ENCODE measurements at regions not wholly inside any gene's neighbourhood (a gene's known extent, or its start where the extent isn't known, plus 50 kb on each side); places are given as distances from the start of the nearest gene placed in this dataset.

DNA sequence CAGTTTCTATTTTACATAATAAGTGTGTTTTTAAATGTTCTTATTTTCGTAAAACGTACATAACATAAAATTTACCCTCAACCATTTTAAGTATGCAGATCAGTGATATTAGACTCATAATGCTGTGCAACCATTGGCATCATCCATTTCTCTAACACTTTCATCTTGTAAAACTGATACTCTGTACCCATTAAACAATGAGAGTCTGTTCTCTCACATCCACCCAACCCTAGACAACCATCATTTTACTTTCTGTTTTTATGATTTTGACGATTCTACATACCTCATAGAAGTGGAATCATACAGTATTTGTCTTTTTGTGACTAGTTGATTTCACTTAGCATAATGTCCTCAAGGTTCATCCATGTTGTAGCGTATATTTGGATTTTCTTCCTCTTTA is 140.4 kb downstream of the TINAG start:
- H4K20me1 ChIP-seq (replicated peaks; ENCODE audit: control insufficient read depth, insufficient read depth, low read length), result no peaks in the 10 kb centered on the region
- in situ Hi-C loops (cut with MboI), result no loop called here
- no peak overlapping the region for H3K27ac ChIP-seq (ENCODE audit: extremely low read depth, low read depth, low read length)
- 0% methylated on average over 4 of the region's 4 CpGs for WGBS (ENCODE audit: insufficient coverage, low coverage, missing lambda C conversion rate)
- H3K9ac ChIP-seq (ENCODE audit: insufficient read depth in 1 of 2, low read depth in 2 of 2, low read length in 2 of 2), result no peak overlapping the region
- H3K36me3 ChIP-seq (ENCODE audit: control insufficient read depth, insufficient read depth, low read length), result no peaks in the 10 kb centered on the region
- no peak overlapping the region for H2AFZ ChIP-seq (ENCODE audit: low read depth, low read length)
- ChIA-PET CTCF (ENCODE audit: low intra/inter-chr PET ratio) (no interaction called here), POLR2A (no interaction called here)
- no TSS peak for BruUV-seq (replicated peaks)
- DNase-seq (ENCODE audit: extremely low read depth in 1 of 4, low spot score in 3 of 4) (no peak), FAIRE-seq (no peak), ATAC-seq (no peak)
- no peaks in the 10 kb centered on the region; the same call in 1 of the 2 replicates for H3K9me3 ChIP-seq (replicated peaks; ENCODE audit: control insufficient read depth, insufficient read depth, low read depth, low read length)
- intact Hi-C loops (cut with micrococcal nuclease), result no loop called here
- H3K27me3 ChIP-seq (ENCODE audit: control insufficient read depth in 2 of 2, insufficient read depth in 2 of 2, low read length in 2 of 2), result no peaks in the 10 kb centered on the region
- H3K9me1 ChIP-seq (ENCODE audit: control insufficient read depth, insufficient read depth, low read length), result no peaks in the 10 kb centered on the region
- no peaks in the 10 kb centered on the region for H3K4me1 ChIP-seq (replicated peaks in 1 of 2; ENCODE audit: control insufficient read depth in 2 of 2, insufficient read depth in 2 of 2, low read length in 2 of 2)
- H3K4me3 ChIP-seq, result no peak overlapping the region
- no peak overlapping the region for H3K4me2 ChIP-seq (ENCODE audit: insufficient read depth, low read length)
- no peaks in the 10 kb centered on the region for H3K79me2 ChIP-seq (ENCODE audit: control insufficient read depth, insufficient read depth, low read length)
- TF ChIP-seq HDAC6 (IDR thresholded peaks at IDR 0.05; ENCODE audit: low read depth, low read length) (no peak), PCBP2 (IDR thresholded peaks at IDR 0.05; ENCODE audit: low read depth, low read length, poor library complexity, severe bottlenecking) (no peak), ZNF717 (CRISPR knock-in tag; IDR thresholded peaks at IDR 0.05) (no peak), ZNF12 (CRISPR knock-in tag; IDR thresholded peaks at IDR 0.05) (no peak), POLR3G (IDR thresholded peaks at IDR 0.05; ENCODE audit: extremely low read depth, insufficient read length, insufficient replicate concordance) (no peak), BDP1 (IDR thresholded peaks at IDR 0.05; ENCODE audit: insufficient read depth, insufficient read length) (no peak), ZNF165 (CRISPR knock-in tag; IDR thresholded peaks at IDR 0.05; ENCODE audit: borderline replicate concordance) (no peak), COPS2 (conservative IDR thresholded peaks at IDR 0.05) (no peak), NR4A1 (CRISPR knock-in tag; IDR thresholded peaks at IDR 0.05) (no peak), NR4A1 (tag; IDR thresholded peaks at IDR 0.05) (no peak), CEBPG (CRISPR knock-in tag; IDR thresholded peaks at IDR 0.05) (no peak), CEBPG (tag; conservative IDR thresholded peaks at IDR 0.05 in 1 of 2, IDR thresholded peaks at IDR 0.05 in 1 of 2) (no peak), IRF2 (CRISPR knock-in tag; IDR thresholded peaks at IDR 0.05) (no peak), BRF1 (IDR thresholded peaks at IDR 0.05; ENCODE audit: borderline replicate concordance, extremely low read depth, insufficient read length) (no peak), ZNF274 (IDR thresholded peaks at IDR 0.05; ENCODE audit: borderline replicate concordance, low read depth, low read length) (no peak), ZNF134 (CRISPR knock-in tag; conservative IDR thresholded peaks at IDR 0.05) (no peak), HMG20A (CRISPR knock-in tag; conservative IDR thresholded peaks at IDR 0.05) (no peak), CREB1 (IDR thresholded peaks at IDR 0.05) (no peak), CREB1 (CRISPR knock-in tag; IDR thresholded peaks at IDR 0.05) (no peak)
- TF ChIP-seq, protein P1, sequence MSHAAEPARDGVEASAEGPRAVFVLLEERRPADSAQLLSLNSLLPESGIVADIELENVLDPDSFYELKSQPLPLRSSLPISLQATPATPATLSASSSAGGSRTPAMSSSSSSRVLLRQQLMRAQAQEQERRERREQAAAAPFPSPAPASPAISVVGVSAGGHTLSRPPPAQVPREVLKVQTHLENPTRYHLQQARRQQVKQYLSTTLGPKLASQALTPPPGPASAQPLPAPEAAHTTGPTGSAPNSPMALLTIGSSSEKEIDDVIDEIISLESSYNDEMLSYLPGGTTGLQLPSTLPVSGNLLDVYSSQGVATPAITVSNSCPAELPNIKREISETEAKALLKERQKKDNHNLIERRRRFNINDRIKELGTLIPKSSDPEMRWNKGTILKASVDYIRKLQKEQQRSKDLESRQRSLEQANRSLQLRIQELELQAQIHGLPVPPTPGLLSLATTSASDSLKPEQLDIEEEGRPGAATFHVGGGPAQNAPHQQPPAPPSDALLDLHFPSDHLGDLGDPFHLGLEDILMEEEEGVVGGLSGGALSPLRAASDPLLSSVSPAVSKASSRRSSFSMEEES (CRISPR knock-in tag; IDR thresholded peaks at IDR 0.05), result no peak
- TF ChIP-seq, protein P2, sequence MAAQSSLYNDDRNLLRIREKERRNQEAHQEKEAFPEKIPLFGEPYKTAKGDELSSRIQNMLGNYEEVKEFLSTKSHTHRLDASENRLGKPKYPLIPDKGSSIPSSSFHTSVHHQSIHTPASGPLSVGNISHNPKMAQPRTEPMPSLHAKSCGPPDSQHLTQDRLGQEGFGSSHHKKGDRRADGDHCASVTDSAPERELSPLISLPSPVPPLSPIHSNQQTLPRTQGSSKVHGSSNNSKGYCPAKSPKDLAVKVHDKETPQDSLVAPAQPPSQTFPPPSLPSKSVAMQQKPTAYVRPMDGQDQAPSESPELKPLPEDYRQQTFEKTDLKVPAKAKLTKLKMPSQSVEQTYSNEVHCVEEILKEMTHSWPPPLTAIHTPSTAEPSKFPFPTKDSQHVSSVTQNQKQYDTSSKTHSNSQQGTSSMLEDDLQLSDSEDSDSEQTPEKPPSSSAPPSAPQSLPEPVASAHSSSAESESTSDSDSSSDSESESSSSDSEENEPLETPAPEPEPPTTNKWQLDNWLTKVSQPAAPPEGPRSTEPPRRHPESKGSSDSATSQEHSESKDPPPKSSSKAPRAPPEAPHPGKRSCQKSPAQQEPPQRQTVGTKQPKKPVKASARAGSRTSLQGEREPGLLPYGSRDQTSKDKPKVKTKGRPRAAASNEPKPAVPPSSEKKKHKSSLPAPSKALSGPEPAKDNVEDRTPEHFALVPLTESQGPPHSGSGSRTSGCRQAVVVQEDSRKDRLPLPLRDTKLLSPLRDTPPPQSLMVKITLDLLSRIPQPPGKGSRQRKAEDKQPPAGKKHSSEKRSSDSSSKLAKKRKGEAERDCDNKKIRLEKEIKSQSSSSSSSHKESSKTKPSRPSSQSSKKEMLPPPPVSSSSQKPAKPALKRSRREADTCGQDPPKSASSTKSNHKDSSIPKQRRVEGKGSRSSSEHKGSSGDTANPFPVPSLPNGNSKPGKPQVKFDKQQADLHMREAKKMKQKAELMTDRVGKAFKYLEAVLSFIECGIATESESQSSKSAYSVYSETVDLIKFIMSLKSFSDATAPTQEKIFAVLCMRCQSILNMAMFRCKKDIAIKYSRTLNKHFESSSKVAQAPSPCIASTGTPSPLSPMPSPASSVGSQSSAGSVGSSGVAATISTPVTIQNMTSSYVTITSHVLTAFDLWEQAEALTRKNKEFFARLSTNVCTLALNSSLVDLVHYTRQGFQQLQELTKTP (IDR thresholded peaks at IDR 0.05; ENCODE audit: low read depth in 1 of 2, partially characterized antibody in 2 of 2), result no peak
